ENCODE measurements at regions not wholly inside any gene's neighbourhood (a gene's known extent, or its start where the extent isn't known, plus 50 kb on each side); places are given as distances from the start of the nearest gene placed in this dataset.

DNA sequence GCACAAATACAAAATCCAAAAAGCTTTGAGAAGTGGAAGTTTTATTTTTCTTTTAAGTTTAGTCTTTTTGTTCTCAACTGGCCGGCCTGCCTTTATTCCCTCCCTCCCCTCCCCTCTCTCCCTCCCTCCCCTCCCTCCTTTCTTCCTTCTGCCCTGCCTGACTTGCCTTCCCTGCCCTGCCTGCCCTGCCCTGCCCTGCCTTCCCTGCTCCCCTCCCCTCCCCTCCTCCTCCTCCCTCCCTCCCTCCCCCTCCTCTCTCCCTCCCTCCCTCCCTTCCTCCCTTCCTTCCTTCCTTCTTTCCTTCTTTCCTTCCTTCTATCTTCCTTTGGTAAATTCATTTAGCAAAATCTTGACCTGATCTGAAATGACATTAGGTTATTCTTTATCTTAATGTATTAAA lies 69.8 kb upstream of the LIMCH1 start:
- TF ChIP-seq, protein P1, sequence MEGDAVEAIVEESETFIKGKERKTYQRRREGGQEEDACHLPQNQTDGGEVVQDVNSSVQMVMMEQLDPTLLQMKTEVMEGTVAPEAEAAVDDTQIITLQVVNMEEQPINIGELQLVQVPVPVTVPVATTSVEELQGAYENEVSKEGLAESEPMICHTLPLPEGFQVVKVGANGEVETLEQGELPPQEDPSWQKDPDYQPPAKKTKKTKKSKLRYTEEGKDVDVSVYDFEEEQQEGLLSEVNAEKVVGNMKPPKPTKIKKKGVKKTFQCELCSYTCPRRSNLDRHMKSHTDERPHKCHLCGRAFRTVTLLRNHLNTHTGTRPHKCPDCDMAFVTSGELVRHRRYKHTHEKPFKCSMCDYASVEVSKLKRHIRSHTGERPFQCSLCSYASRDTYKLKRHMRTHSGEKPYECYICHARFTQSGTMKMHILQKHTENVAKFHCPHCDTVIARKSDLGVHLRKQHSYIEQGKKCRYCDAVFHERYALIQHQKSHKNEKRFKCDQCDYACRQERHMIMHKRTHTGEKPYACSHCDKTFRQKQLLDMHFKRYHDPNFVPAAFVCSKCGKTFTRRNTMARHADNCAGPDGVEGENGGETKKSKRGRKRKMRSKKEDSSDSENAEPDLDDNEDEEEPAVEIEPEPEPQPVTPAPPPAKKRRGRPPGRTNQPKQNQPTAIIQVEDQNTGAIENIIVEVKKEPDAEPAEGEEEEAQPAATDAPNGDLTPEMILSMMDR (IDR thresholded peaks at IDR 0.05) = no peak
- no peak for TF ChIP-seq POLR2A (IDR thresholded peaks at IDR 0.05)
- no peak for TF ChIP-seq POLR2AphosphoS5 (IDR thresholded peaks at IDR 0.05)

Measured in prostate gland (tissue), 2 donors.